NCI-H460 (cell line): ENCODE measurements at regions not wholly inside any gene's neighbourhood (a gene's known extent, or its start where the extent isn't known, plus 50 kb on each side); places are given as distances from the start of the nearest gene placed in this dataset.
"Not testable (repeated sequence)": the region's sequence is repeated elsewhere in the genome, so short reads cannot be mapped to it uniquely, and the experiment has no call there.

Experiments
- DNase-seq: peaks from one replicate; pipeline ENCODE4 v3.0.0-alpha.2; 2016; ENCODE audit warnings: low read depth; ENCODE audit errors: extremely low read depth

- no peak for DNase-seq
Measured at GRCh38 chr4:183812567-183812966, 92.5 kb upstream of the STOX2 start.

- no peak for DNase-seq
Measured at GRCh38 chr4:183814461-183814860, 90.6 kb upstream of the STOX2 start.

- DNase-seq: no peak
Measured at GRCh38 chr4:183816077-183816476, 89.0 kb upstream of the STOX2 start.

GRCh38 chr4:183816882-183817509 lies 88.1 kb upstream of the STOX2 start:
- no peak for DNase-seq

- not testable (repeated sequence) for DNase-seq
Measured at GRCh38 chr4:183818591-183818990, 86.5 kb upstream of the STOX2 start.

GRCh38 chr4:183821076-183821853 lies 83.8 kb upstream of the STOX2 start:
- no peak for DNase-seq

GRCh38 chr4:183823434-183823833 lies 81.7 kb upstream of the STOX2 start:
- no peak for DNase-seq

GRCh38 chr4:183825346-183825745 lies 79.8 kb upstream of the STOX2 start:
- no peak for DNase-seq

- no peak for DNase-seq
Measured at GRCh38 chr4:183826461-183826860, 78.6 kb upstream of the STOX2 start.

- no peak for DNase-seq
Measured at GRCh38 chr4:183828125-183828524, 77.0 kb upstream of the STOX2 start.

GRCh38 chr4:183828839-183829238 lies 76.3 kb upstream of the STOX2 start:
- DNase-seq: no peak

GRCh38 chr4:183830438-183830985 lies 74.6 kb upstream of the STOX2 start:
- no peak for DNase-seq

- no peak for DNase-seq
Measured at GRCh38 chr4:183831026-183831446, 74.1 kb upstream of the STOX2 start.

- no peak for DNase-seq
Measured at GRCh38 chr4:183831683-183832082, 73.4 kb upstream of the STOX2 start.

GRCh38 chr4:183832776-183833450 lies 72.2 kb upstream of the STOX2 start:
- no peak for DNase-seq

GRCh38 chr4:183834252-183834651 lies 70.9 kb upstream of the STOX2 start:
- DNase-seq: no peak

- DNase-seq: no peak
Measured at GRCh38 chr4:183837222-183837621, 67.9 kb upstream of the STOX2 start.

GRCh38 chr4:183838987-183839712 lies 66.0 kb upstream of the STOX2 start:
- DNase-seq: peak; percentile 20

GRCh38 chr4:183840311-183840710 lies 64.8 kb upstream of the STOX2 start:
- peak; percentile 76 for DNase-seq

- DNase-seq: no peak
Measured at GRCh38 chr4:183841001-183841400, 64.1 kb upstream of the STOX2 start.

GRCh38 chr4:183842129-183842528 lies 63.0 kb upstream of the STOX2 start:
- DNase-seq: no peak
